ENCODE measurements at regions not wholly inside any gene's neighbourhood (a gene's known extent, or its start where the extent isn't known, plus 50 kb on each side); places are given as distances from the start of the nearest gene placed in this dataset.

DNA sequence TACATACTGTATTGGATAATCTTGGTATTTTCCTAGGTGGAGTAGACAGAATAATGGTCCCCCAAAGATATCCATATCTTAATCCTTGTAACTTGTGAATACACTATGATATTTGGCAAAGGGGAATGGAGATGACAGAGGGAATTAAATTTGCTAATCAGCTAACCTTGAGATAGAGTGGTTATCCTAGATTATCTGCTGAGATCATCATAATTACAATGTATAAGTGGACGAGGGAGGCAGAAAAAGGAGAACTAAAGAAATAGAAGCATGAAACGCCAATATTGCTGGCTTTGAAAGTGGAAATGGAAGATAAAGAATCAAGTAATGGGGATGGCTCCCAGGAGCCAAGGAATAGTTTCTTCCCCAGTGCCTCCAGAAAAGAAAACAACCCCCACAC is 398.7 kb downstream of the NOVA1 start:
- Histone ChIP-seq H3K36me3 (no peaks in the 10 kb centered on the region), H3K4me1 (no peaks in the 10 kb centered on the region), H3K27me3 (no peaks in the 10 kb centered on the region), H3K9me3 (no peaks in the 10 kb centered on the region), H3K4me3 (ENCODE audit: low read depth, low read length) (no peak overlapping the region)
- TF ChIP-seq, protein P1, sequence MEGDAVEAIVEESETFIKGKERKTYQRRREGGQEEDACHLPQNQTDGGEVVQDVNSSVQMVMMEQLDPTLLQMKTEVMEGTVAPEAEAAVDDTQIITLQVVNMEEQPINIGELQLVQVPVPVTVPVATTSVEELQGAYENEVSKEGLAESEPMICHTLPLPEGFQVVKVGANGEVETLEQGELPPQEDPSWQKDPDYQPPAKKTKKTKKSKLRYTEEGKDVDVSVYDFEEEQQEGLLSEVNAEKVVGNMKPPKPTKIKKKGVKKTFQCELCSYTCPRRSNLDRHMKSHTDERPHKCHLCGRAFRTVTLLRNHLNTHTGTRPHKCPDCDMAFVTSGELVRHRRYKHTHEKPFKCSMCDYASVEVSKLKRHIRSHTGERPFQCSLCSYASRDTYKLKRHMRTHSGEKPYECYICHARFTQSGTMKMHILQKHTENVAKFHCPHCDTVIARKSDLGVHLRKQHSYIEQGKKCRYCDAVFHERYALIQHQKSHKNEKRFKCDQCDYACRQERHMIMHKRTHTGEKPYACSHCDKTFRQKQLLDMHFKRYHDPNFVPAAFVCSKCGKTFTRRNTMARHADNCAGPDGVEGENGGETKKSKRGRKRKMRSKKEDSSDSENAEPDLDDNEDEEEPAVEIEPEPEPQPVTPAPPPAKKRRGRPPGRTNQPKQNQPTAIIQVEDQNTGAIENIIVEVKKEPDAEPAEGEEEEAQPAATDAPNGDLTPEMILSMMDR (IDR thresholded peaks at IDR 0.05; ENCODE audit: low read depth, low read length): no peak
- DNase-seq: no peak

DNA sequence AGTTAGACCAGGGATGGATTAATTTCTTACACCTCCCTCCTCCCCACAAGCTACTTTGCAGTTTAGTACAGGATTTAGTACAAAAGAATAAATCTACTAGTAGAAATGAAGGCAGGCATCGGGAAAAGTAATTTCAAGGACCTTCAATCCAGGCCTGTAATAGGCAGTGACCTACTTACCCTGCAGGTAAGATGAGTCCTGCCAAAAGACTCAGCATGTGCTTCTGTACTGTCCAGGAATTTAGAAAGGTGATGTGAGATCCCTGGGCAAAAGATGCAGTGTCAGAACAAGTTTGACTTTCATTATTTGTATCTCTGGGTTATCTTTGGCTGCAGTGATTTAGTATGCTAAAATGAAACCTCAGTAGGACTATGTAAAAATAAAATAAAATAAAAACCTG is 403.0 kb downstream of the NOVA1 start:
- no peaks in the 10 kb centered on the region for H3K36me3 ChIP-seq
- H3K27me3 ChIP-seq: no peaks in the 10 kb centered on the region
- H3K4me1 ChIP-seq: no peaks in the 10 kb centered on the region
- H3K9me3 ChIP-seq: no peaks in the 10 kb centered on the region; the same call in 1 of the 2 replicates
- TF ChIP-seq, protein P1 (IDR thresholded peaks at IDR 0.05; ENCODE audit: low read depth, low read length): no peak
- no peak for DNase-seq
- no peak overlapping the region for H3K4me3 ChIP-seq (ENCODE audit: low read depth, low read length)

DNA sequence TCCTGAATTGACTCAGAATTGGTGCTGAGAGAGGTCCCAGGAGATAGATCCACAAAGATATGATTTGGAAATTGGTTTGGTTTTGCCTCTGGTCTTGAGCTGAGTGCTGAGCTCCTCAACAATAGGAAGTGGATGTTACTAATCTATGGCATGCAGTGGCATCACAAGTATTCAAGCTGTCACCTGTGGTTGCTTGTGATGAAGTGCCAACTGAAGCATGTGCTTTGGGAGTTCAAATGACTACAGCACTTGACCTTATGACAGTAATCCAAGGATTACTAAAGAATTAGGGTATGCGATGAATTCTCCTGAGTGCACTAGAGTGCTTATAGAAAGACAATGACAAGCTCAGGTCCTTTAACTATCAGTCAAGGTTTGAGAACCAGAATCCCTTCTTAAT is 406.2 kb downstream of the NOVA1 start:
- no peaks in the 10 kb centered on the region for H3K27me3 ChIP-seq
- H3K4me3 ChIP-seq (ENCODE audit: low read depth, low read length): no peak overlapping the region
- no peaks in the 10 kb centered on the region for H3K36me3 ChIP-seq
- H3K4me1 ChIP-seq: no peaks in the 10 kb centered on the region
- TF ChIP-seq, protein P1 (IDR thresholded peaks at IDR 0.05; ENCODE audit: low read depth, low read length): no peak
- H3K9me3 ChIP-seq: no peaks in the 10 kb centered on the region; the same call in 1 of the 2 replicates
- DNase-seq: no peak

DNA sequence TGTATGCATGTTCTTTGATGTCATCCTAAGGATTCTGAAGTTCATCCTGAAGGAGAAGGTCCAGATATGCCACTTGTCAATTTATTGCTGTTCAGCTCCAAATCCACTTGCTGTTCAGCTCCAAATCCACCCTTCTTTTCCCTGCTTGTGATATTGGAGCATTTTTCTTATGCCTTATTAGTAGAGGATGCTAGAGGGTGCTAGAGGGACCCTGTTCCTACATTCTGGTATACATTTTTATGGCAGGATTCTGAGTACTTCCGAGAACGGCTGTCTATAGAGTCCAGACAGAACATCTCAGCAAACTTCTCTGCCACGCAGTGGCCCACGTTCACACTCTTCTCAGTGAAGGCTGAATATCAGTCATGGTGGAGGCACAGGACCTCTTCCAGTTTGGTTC is 406.7 kb downstream of the NOVA1 start:
- TF ChIP-seq, protein P1 (IDR thresholded peaks at IDR 0.05; ENCODE audit: low read depth, low read length): no peak
- no peaks in the 10 kb centered on the region for H3K4me1 ChIP-seq
- no peaks in the 10 kb centered on the region for H3K36me3 ChIP-seq
- no peaks in the 10 kb centered on the region; the same call in 1 of the 2 replicates for H3K9me3 ChIP-seq
- H3K4me3 ChIP-seq (ENCODE audit: low read depth, low read length): no peak overlapping the region
- no peaks in the 10 kb centered on the region for H3K27me3 ChIP-seq
- no peak for DNase-seq

DNA sequence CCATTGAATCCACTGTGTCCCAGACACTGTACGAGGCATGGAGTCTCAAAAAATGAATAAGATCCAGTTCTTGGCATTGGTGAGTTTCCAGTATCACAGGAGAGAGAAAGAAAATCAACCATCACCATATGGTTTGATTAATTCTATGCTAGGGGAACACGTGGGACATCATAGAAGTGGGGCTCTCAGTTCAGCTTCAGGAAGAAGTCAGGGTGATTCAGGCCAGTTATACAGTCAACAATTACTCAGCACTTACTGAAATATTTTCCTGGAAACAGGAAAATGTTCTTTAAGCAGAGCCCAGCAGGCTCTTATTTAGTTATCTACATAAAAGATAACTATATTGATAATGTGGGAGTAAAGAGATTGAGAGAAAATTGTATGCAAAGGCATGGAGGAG is 407.2 kb downstream of the NOVA1 start:
- no peaks in the 10 kb centered on the region; the same call in 1 of the 2 replicates for H3K9me3 ChIP-seq

DNA sequence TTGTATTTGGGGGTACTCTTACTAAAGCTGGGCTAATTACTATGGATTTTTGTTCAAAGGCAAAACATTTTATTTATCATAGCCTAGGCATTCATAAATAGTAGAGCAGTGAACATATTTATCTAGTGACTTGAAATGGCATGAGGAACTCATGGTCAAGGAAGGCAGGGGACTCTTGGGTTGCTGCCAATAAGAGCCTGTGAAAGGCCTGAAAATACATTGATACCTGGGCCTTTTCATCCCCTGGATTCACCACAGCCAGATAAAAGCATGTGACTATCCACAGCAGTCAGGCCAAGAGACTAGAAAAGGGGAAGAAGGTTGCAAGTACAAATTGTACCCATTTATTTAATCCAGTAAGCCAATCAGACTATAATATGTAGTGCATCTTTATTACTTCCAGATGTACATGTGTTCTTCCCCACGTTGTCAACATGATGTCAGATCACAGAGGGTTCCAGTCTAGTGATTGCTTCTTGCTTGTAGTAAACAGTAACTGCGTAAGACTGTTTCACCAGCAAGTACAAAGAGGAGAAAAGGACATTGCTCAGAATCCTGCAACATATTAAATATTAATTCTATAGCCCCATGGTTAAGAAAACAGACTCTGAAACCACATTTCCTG is 409.7 kb downstream of the NOVA1 start:
- no peaks in the 10 kb centered on the region for H3K36me3 ChIP-seq
- DNase-seq: no peak
- H3K4me1 ChIP-seq: no peaks in the 10 kb centered on the region
- TF ChIP-seq, protein P1 (IDR thresholded peaks at IDR 0.05; ENCODE audit: low read depth, low read length): no peak
- no peak overlapping the region for H3K4me3 ChIP-seq (ENCODE audit: low read depth, low read length)
- no peaks in the 10 kb centered on the region; the same call in 1 of the 2 replicates for H3K9me3 ChIP-seq
- H3K27me3 ChIP-seq: no peaks in the 10 kb centered on the region

More for the DNA sequence above, 407.2 kb downstream of the NOVA1 start:
- H3K27me3 ChIP-seq: no peaks in the 10 kb centered on the region
- no peak overlapping the region for H3K4me3 ChIP-seq (ENCODE audit: low read depth, low read length)
- no peaks in the 10 kb centered on the region for H3K36me3 ChIP-seq
- no peaks in the 10 kb centered on the region for H3K4me1 ChIP-seq
- TF ChIP-seq, protein P1 (IDR thresholded peaks at IDR 0.05; ENCODE audit: low read depth, low read length): no peak
- DNase-seq: no peak

Measured in BE2C (cell line).